Body of pancreas (tissue), 4 donors: ENCODE measurements at regions not wholly inside any gene's neighbourhood (a gene's known extent, or its start where the extent isn't known, plus 50 kb on each side); places are given as distances from the start of the nearest gene placed in this dataset.

Experiments used
- CTCF ChIP-seq, 7 experiments: fragments of 450-650 bp in 4 of 7; fragments of 200-600 bp in 3 of 7; sonication (generic) in 3 of 7; IDR thresholded peaks; one replicate each; pipeline ENCODE4 v1.5.1; 2016 to 2019; ENCODE audit warnings: antibody characterized with exemption in 7 of 7
- POLR2A ChIP-seq, 3 donors: fragments of 450-650 bp; IDR thresholded peaks; one replicate each; pipeline ENCODE4 v1.6.1; 2016; ENCODE audit warnings: antibody characterized with exemption in 3 of 3, mild to moderate bottlenecking in 2 of 3

DNA sequence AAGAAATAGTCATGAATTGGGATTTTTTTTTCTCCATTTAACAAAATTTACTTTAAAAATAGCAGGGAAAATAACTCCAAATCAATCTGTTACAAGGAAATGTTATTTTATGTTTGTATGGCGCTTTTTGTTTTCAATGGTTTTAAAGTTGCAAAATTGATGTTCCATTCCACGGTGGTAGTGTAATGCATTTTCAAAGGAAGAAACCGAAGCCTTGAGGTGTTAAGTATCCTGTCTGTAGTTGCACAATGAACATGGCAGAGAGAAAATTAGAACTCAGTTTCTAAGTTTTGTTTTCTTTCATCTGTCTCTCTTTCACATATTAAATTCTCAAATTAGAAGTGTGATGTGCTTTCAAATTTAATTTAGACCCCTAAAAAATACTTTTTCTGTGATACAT is 841.8 kb downstream of the USP25 start:
- TF ChIP-seq CTCF (IDR thresholded peaks at IDR 0.05) (no peak), POLR2A (IDR thresholded peaks at IDR 0.05) (no peak)
